WI38 (cell line): ENCODE measurements at regions not wholly inside any gene's neighbourhood (a gene's known extent, or its start where the extent isn't known, plus 50 kb on each side); places are given as distances from the start of the nearest gene placed in this dataset.
"Not testable (repeated sequence)": the region's sequence is repeated elsewhere in the genome, so short reads cannot be mapped to it uniquely, and the experiment has no call there.

Experiments
- H3K4me3 ChIP-seq: 2 replicates; pipeline ENCODE4 v1.5.1; 2011; ENCODE audit warnings: low read depth, mild to moderate bottlenecking, control low read depth, low read length
- CTCF ChIP-seq: IDR thresholded peaks from 2 replicates; pipeline ENCODE4 v1.5.1; 2012; ENCODE audit warnings: low read depth, mild to moderate bottlenecking, control low read depth, low read length

GRCh38 chr11:45411228-45411946, 125.2 kb upstream of the SYT13 start:
- no peak overlapping the region for H3K4me3 ChIP-seq
- TF ChIP-seq CTCF: no peak

- no peak overlapping the region for H3K4me3 ChIP-seq
Measured at GRCh38 chr11:45410391-45411227, 124.5 kb upstream of the SYT13 start.

GRCh38 chr11:45409587-45409986, 123.4 kb upstream of the SYT13 start:
- H3K4me3 ChIP-seq: no peak overlapping the region
- TF ChIP-seq CTCF: no peak

More at GRCh38 chr11:45410391-45411227, 124.5 kb upstream of the SYT13 start:
- no peak for TF ChIP-seq CTCF

GRCh38 chr11:45407226-45407625, 121.1 kb upstream of the SYT13 start:
- no peak for TF ChIP-seq CTCF
- no peak overlapping the region for H3K4me3 ChIP-seq

GRCh38 chr11:45405916-45406670, 120.0 kb upstream of the SYT13 start:
- H3K4me3 ChIP-seq: no peak overlapping the region
- TF ChIP-seq CTCF: peak; percentile 41

GRCh38 chr11:45403521-45403920, 117.4 kb upstream of the SYT13 start:
- H3K4me3 ChIP-seq: not testable (repeated sequence)

GRCh38 chr11:45402049-45402630, 116.0 kb upstream of the SYT13 start:
- TF ChIP-seq CTCF: no peak
- no peak overlapping the region for H3K4me3 ChIP-seq
